ENCODE measurements at regions not wholly inside any gene's neighbourhood (a gene's known extent, or its start where the extent isn't known, plus 50 kb on each side); places are given as distances from the start of the nearest gene placed in this dataset.

GRCh38 chr4:108567831-108568230, 52.5 kb upstream of the RPL34 start:
- no peak for DNase-seq (ENCODE audit: low read depth)

GRCh38 chr4:108561116-108561515, 59.3 kb upstream of the RPL34 start:
- no peak for DNase-seq (ENCODE audit: low read depth)

DNA sequence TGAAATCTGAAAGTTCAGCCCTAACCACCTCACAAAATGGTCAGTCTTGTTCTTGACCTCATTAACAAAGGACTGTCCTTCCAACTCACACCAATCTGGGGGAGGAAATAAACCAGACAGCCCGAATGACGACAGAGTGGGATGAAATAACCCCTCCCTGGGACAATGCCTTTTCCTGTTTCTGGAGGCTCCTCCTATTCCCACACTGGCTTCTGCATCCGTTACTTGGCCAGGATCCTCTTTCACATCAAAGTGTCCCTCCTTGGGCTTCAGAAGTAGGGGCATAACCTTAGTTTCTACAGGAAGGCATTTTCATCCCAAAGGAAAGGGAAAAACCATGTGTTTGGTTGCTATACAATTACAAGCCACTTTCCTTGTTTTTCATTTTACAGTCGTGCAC, 59.8 kb upstream of the RPL34 start:
- DNase-seq (ENCODE audit: low read depth), result peak; percentile 5

GRCh38 chr4:108559911-108560310, 60.5 kb upstream of the RPL34 start:
- DNase-seq (ENCODE audit: low read depth), result no peak

- DNase-seq (ENCODE audit: low read depth), result no peak
These were observed 61.1 kb upstream of the RPL34 start for GRCh38 chr4:108559068-108559793.

DNA sequence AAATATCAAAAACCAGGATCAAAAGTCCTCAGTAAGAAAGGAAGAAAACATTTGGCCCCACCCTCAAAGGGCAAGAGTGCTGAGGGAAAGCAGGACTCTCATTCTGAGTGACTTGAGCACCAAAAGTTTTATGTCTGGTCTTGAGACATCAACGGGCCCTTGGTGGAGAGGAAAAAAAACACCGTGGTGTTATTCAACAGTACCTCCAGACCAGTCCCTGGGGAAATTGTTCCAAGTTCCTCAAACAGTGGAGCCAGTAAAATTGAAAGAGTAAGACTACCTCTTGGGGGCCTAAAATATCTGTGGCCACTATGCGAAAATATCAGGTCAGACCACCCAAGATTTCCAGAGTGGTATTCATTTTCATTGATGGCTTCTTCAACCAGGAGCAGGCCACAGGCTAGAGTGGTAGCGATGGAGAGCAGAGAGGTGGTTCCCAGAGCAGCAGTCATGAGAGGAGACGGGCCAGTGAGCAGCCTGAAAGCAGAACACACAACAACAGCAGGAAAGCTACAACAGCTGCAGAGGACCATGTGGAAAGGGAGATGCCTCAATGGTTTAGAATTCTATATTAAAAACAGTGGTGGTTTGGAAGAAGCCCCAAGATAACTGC, 63.7 kb upstream of the RPL34 start:
- no peak for DNase-seq (ENCODE audit: low read depth)

GRCh38 chr4:108556166-108556565, 64.2 kb upstream of the RPL34 start:
- DNase-seq (ENCODE audit: low read depth), result no peak

DNA sequence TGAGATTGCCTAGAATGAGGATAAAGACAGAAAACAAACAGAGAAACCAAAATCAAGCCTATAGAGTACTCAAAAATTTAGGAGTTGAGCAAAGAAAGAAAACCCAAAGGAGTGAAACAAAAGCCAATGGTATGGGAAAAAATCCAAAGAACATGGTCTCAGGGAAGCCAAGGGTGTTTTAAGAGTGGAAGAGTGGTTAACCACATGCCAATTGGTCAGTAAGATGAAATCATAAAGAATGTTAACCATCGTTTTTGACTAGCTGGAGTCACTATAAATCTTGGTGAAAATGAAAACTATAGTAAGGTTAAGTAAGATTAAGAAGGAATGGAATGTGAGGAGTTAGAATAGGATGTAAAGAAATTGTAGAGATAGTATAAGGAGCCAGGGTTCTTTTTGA, 64.7 kb upstream of the RPL34 start:
- DNase-seq (ENCODE audit: low read depth), result peak; percentile 19

DNA sequence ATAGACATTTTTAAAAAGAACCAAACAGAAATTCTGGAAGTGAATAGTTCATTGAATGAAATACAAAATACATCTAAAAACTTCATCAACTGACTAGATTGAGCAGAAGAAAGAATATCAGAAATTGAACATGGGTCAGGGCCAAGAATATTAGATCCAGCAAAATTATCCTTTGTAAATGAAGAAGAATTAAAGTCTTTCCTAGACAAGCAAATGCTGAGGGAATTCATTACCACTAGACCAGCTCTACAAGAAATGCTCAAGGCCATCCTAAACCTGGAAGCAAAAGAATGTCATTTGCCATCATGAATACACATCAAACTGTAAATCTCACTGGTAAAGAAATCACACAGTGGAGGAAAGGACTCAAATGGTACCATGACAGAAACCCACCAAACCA, 72.7 kb upstream of the RPL34 start:
- no peak for DNase-seq (ENCODE audit: low read depth)

DNA sequence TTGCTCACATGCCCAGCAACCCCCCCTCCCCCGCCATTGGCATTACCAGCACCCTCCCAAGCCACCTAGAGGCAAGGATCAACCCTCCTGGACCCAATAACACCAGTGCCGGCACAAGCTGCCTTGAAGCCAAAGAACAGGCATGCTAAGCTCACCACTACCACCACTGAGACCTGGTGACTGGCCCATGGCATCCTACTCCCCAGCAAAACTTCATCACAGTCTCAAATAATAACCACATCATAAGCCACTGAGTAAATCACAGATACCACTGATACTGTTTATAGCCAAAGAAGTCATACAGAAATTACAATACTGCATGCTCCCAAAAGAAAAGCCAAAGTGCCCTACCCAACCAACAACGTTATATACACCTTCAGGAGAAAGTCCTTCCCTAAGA, 73.6 kb upstream of the RPL34 start:
- no peak for DNase-seq (ENCODE audit: low read depth)

DNA sequence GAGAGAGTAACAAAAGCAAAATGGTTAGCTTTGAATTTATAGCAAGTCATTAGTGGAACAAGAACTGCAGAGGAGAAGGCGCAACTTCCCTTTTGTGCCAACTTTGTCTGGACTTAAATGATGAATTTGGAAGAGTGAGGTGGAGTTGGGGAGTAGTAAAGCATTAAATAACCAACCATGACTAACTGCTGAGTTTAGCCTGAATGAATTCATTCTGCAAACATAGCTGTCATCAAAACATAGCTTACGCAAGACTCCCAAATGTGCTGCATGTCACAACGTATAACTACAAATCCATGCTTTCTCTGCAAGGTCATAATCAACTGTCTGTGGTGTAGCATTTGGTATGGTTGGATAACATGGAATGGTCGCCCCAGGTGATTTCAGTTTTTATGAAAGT, 75.9 kb upstream of the RPL34 start:
- DNase-seq (ENCODE audit: low read depth), result peak; percentile 2

- no peak for DNase-seq (ENCODE audit: low read depth)
These were observed 76.9 kb upstream of the RPL34 start for GRCh38 chr4:108543359-108543968.

- DNase-seq (ENCODE audit: low read depth), result peak; percentile 44
These were observed 79.8 kb upstream of the RPL34 start for GRCh38 chr4:108540536-108540935.

GRCh38 chr4:108536577-108536976, 83.8 kb upstream of the RPL34 start:
- no peak for DNase-seq (ENCODE audit: low read depth)

- DNase-seq (ENCODE audit: low read depth), result no peak
These were observed 84.6 kb upstream of the RPL34 start for GRCh38 chr4:108535757-108536156.

- no peak for DNase-seq (ENCODE audit: low read depth)
These were observed 86.5 kb upstream of the RPL34 start for GRCh38 chr4:108533876-108534275.

GRCh38 chr4:108533245-108533844, 87.0 kb upstream of the RPL34 start:
- DNase-seq (ENCODE audit: low read depth), result no peak

DNA sequence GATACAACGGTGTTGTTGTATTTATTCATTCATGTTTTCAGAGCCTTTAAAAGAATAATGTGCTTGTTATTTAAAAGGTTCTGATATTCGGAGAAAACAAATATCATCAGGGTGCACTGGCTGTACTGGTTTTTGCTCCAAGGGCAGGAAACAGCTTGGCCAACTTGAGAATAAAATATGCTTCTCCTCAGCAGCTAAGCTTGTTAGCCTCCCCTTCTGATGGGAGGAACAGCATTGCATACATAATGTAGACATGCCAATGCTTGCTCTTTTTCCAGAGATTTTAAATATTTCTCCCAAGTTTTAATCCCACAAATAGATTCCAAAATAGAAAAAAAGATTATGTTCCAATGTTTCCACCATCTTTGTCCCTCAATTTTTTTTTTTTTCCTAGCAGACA, 87.6 kb upstream of the RPL34 start:
- DNase-seq (ENCODE audit: low read depth), result no peak

GRCh38 chr4:108532187-108532586, 88.2 kb upstream of the RPL34 start:
- DNase-seq (ENCODE audit: low read depth), result no peak

DNA sequence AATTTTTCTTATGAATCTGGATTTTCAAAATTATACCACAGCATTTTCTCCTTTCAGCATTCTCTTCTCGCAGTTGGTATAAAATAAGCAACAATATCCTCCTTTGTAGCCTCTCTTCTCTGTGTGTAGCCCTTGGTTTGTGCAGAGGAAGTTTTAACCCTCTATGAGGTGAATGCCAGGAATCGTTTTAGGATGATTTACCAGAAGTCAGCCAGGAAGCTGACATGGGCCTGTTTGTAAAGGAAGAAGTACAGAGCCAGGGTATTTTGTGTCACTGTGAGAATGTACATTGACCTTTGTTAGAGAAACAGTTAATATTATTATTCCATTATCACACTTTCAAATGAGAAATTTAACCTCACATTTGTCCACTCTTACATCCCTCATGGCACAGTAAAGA, 88.9 kb upstream of the RPL34 start:
- no peak for DNase-seq (ENCODE audit: low read depth)

- no peak for DNase-seq (ENCODE audit: low read depth)
These were observed 90.1 kb upstream of the RPL34 start for GRCh38 chr4:108529984-108530905.

GRCh38 chr4:108529102-108529501, 91.3 kb upstream of the RPL34 start:
- DNase-seq (ENCODE audit: low read depth), result no peak

Data from M059J (cell line).